ENCODE measurements at regions not wholly inside any gene's neighbourhood (a gene's known extent, or its start where the extent isn't known, plus 50 kb on each side); places are given as distances from the start of the nearest gene placed in this dataset.

DNA sequence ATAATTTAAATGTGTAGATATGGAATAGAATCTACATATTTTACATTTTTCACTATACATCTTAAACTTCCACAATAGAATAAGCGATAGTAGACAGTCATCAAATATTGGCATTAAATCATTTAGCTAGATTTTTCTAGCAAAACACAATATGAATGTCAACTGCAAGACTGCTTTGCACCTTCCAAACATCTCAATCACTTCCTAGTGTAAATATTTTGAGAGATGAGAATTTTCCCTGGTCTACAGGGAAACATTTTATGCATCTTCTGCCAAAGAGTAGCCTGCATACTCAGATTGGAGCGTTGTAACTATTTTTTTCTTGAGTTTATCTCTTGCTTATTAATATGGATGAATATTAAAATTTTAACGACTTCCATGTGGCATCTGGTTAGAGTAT is 897.4 kb downstream of the CENPC start:
- TF ChIP-seq, protein P1, sequence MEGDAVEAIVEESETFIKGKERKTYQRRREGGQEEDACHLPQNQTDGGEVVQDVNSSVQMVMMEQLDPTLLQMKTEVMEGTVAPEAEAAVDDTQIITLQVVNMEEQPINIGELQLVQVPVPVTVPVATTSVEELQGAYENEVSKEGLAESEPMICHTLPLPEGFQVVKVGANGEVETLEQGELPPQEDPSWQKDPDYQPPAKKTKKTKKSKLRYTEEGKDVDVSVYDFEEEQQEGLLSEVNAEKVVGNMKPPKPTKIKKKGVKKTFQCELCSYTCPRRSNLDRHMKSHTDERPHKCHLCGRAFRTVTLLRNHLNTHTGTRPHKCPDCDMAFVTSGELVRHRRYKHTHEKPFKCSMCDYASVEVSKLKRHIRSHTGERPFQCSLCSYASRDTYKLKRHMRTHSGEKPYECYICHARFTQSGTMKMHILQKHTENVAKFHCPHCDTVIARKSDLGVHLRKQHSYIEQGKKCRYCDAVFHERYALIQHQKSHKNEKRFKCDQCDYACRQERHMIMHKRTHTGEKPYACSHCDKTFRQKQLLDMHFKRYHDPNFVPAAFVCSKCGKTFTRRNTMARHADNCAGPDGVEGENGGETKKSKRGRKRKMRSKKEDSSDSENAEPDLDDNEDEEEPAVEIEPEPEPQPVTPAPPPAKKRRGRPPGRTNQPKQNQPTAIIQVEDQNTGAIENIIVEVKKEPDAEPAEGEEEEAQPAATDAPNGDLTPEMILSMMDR (IDR thresholded peaks at IDR 0.05; ENCODE audit: insufficient read depth, low read depth, low read length) = no peak
- no peak for TF ChIP-seq EZH2 (IDR thresholded peaks at IDR 0.05; ENCODE audit: insufficient read depth, low read length)

All from astrocyte (in vitro differentiated cells and primary cell).